ENCODE measurements at regions not wholly inside any gene's neighbourhood (a gene's known extent, or its start where the extent isn't known, plus 50 kb on each side); places are given as distances from the start of the nearest gene placed in this dataset.
"Not testable (repeated sequence)": the region's sequence is repeated elsewhere in the genome, so short reads cannot be mapped to it uniquely, and the experiment has no call there.

GRCh38 chr3:117809186-117810081, 1099.9 kb downstream of the TUSC7 start:
- no peak for DNase-seq

GRCh38 chr3:117811786-117812185, 1102.2 kb downstream of the TUSC7 start:
- DNase-seq = no peak

GRCh38 chr3:117814975-117815374, 1105.4 kb downstream of the TUSC7 start:
- no peak for DNase-seq

- no peak for DNase-seq
Measured at GRCh38 chr3:117817103-117817502, 1107.5 kb downstream of the TUSC7 start.

- no peak for DNase-seq
Measured at GRCh38 chr3:117818592-117818991, 1109.0 kb downstream of the TUSC7 start.

GRCh38 chr3:117820658-117821299, 1111.2 kb downstream of the TUSC7 start:
- no peak for DNase-seq

- DNase-seq = no peak
Measured at GRCh38 chr3:117822416-117822815, 1112.8 kb downstream of the TUSC7 start.

- DNase-seq = no peak
Measured at GRCh38 chr3:117836296-117836695, 1126.7 kb downstream of the TUSC7 start.

- DNase-seq = no peak
Measured at GRCh38 chr3:117837391-117837790, 1127.8 kb downstream of the TUSC7 start.

GRCh38 chr3:117842086-117842485, 1132.5 kb downstream of the TUSC7 start:
- DNase-seq = no peak

GRCh38 chr3:117843356-117843755, 1133.8 kb downstream of the TUSC7 start:
- DNase-seq = no peak

- no peak for DNase-seq
Measured at GRCh38 chr3:117844676-117845075, 1135.1 kb downstream of the TUSC7 start.

GRCh38 chr3:117846238-117846637, 1136.7 kb downstream of the TUSC7 start:
- DNase-seq = no peak

GRCh38 chr3:117848606-117849005, 1139.0 kb downstream of the TUSC7 start:
- no peak for DNase-seq

- no peak for DNase-seq
Measured at GRCh38 chr3:117853923-117854668, 1144.5 kb downstream of the TUSC7 start.

GRCh38 chr3:117856354-117856753, 1146.8 kb downstream of the TUSC7 start:
- DNase-seq = no peak

- DNase-seq = no peak
Measured at GRCh38 chr3:117863146-117863545, 1153.6 kb downstream of the TUSC7 start.

GRCh38 chr3:117865338-117865737, 1155.8 kb downstream of the TUSC7 start:
- DNase-seq = no peak

- DNase-seq = no peak
Measured at GRCh38 chr3:117868766-117869165, 1159.2 kb downstream of the TUSC7 start.

GRCh38 chr3:117871934-117872333, 1162.4 kb downstream of the TUSC7 start:
- DNase-seq = no peak

- DNase-seq = not testable (repeated sequence)
Measured at GRCh38 chr3:117872594-117873248, 1161.9 kb downstream of the IGSF11 start.

GRCh38 chr3:117873249-117873600, 1161.4 kb downstream of the IGSF11 start:
- no peak for DNase-seq

GRCh38 chr3:117874028-117874690, 1160.5 kb downstream of the IGSF11 start:
- no peak for DNase-seq
